SU-DHL-6 (cell line): ENCODE measurements at regions not wholly inside any gene's neighbourhood (a gene's known extent, or its start where the extent isn't known, plus 50 kb on each side); places are given as distances from the start of the nearest gene placed in this dataset.

Experiments
- H2AFZ ChIP-seq: fragments of 200-600 bp; sonication (generic); 2 replicates; pipeline ENCODE4 v1.6.1; 2014; ENCODE audit warnings: low read depth, mild to moderate bottlenecking, moderate library complexity, mixed read lengths, antibody characterized with exemption, low read length; ENCODE audit not compliant: severe bottlenecking
- H3F3A ChIP-seq: fragments of 200-600 bp; shearing (Covaris generic); 2 replicates; pipeline ENCODE4 v1.6.0; 2016; ENCODE audit warnings: antibody characterized with exemption, mild to moderate bottlenecking; ENCODE audit not compliant: insufficient read depth
- H3K27ac ChIP-seq: fragments of 200-600 bp; sonication (generic); 2 replicates; pipeline ENCODE4 v1.5.1; 2016; ENCODE audit warnings: low read depth, mild to moderate bottlenecking, low read length, moderate library complexity, mixed read lengths
- H3K27me3 ChIP-seq: fragments of 200-600 bp; sonication (generic), shearing (Covaris generic); 2 replicates; pipeline ENCODE4 v1.6.0; 2014; ENCODE audit warnings: mild to moderate bottlenecking, low read length
- H3K36me3 ChIP-seq: fragments of 200-600 bp; sonication (generic); 2 replicates; pipeline ENCODE4 v1.6.1; 2014; ENCODE audit warnings: mild to moderate bottlenecking, low read length, mixed read lengths
- H3K4me2 ChIP-seq: fragments of 300-600, 200-600 bp; shearing (Covaris generic), sonication (generic); 2 replicates; pipeline ENCODE4 v1.6.0; 2014; ENCODE audit warnings: low read length, low read depth, mild to moderate bottlenecking; ENCODE audit not compliant: poor library complexity, severe bottlenecking
- H3K4me3 ChIP-seq: fragments of 200-600 bp; sonication (generic); 2 replicates; pipeline ENCODE4 v1.5.1; 2014; ENCODE audit warnings: antibody characterized with exemption, low read length, mild to moderate bottlenecking, mixed read lengths; ENCODE audit not compliant: insufficient read depth, poor library complexity, severe bottlenecking
- H3K79me2 ChIP-seq: fragments of 200-600 bp; sonication (generic); 2 replicates; pipeline ENCODE4 v1.6.1; 2014; ENCODE audit warnings: mild to moderate bottlenecking, low read length, moderate library complexity; ENCODE audit not compliant: insufficient read depth
- H3K9ac ChIP-seq: fragments of 200-600 bp; sonication (generic); 2 replicates; pipeline ENCODE4 v1.7.0; 2014; ENCODE audit warnings: mild to moderate bottlenecking, low read length
- H3K9me2 ChIP-seq: fragments of 200-600 bp; sonication (generic); replicated peaks from 2 replicates; pipeline ENCODE4 v1.6.1; 2014; ENCODE audit warnings: low read length; ENCODE audit not compliant: insufficient read depth
- H3K9me3 ChIP-seq: fragments of 200-600 bp; sonication (generic); 2 replicates; pipeline ENCODE4 v1.6.1; 2014; ENCODE audit warnings: low read length, mixed read lengths; ENCODE audit not compliant: insufficient read depth
- H4K20me1 ChIP-seq: fragments of 200-600 bp; sonication (generic); 2 replicates; pipeline ENCODE4 v1.6.1; 2014; ENCODE audit warnings: low read depth, mild to moderate bottlenecking, antibody characterized with exemption, low read length, moderate library complexity, mixed read lengths
- CTCF ChIP-seq: fragments of 200-600 bp; sonication (generic); IDR thresholded peaks from one replicate; pipeline ENCODE4 v1.5.1; 2017; ENCODE audit warnings: antibody characterized with exemption, mild to moderate bottlenecking, low read length, moderate library complexity; ENCODE audit not compliant: insufficient read depth, poor library complexity, severe bottlenecking
- EZH2phosphoT487 ChIP-seq: fragments of 200-600 bp; sonication (generic), shearing (Covaris generic); conservative IDR thresholded peaks from 2 replicates; pipeline ENCODE4 v1.6.1; 2018; ENCODE audit warnings: mild to moderate bottlenecking, antibody characterized with exemption, low read length, moderate library complexity, mixed read lengths

DNA sequence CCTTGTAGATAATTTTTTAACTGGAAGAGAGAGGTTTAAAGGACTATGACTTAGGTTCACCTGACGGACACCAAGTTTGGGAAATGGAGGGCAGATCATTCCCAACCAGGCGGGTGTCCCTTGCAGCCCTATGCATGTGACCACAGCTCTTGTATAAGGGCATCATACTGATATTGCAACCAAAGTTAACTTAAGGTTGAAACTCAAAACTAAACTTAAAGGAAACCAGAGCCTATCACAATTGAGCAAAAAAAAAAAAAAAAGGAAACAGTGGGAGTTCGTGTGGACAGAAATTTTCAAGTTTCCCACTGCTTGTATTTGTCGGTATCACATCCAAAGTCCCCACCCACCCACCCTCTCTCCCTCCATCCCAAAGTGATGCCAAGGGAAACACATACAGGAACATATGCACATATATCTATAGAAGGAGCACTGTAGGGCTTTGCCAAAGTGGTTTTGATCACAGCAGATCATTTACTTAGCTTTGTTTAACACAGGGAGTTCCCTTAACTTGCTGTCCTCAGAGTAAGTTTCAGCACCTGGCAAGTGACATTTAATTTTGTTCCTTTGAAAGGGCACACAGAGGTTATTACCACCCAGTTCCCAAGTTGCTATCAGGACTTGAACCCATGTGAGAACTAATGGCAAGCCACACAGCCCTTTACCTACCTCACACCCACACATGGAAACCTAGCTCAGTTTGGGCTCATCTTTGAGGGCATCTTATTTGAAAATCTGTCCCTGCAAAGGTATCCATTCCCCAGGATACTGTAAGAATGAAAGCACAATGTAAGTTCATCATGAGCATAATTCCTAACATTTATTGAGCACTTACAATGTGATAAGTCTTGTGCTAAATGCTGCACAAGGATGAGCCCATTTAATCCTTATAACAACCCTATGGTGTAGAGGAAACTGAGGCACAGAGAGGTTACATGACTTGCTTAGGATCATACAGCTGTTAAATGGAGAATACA, 204.5 kb upstream of the CMC1 start:
- Histone ChIP-seq H3K27ac (no peak overlapping the region), H3K27me3 (no peaks in the 10 kb centered on the region), H3K36me3 (no peaks in the 10 kb centered on the region), H3K9me2 (no peaks in the 10 kb centered on the region), H3K4me3 (no peak overlapping the region), H3K9ac (no peak overlapping the region), H4K20me1 (no peaks in the 10 kb centered on the region), H3F3A (no peaks in the 10 kb centered on the region), H3K4me2 (no peak overlapping the region), H2AFZ (no peak overlapping the region), H3K9me3 (no peaks in the 10 kb centered on the region), H3K79me2 (no peaks in the 10 kb centered on the region)
- TF ChIP-seq EZH2phosphoT487 (no peak), CTCF (no peak)

GRCh38 chr3:28039234-28039633, 202.2 kb upstream of the CMC1 start:
- TF ChIP-seq CTCF (no peak), EZH2phosphoT487 (no peak)
- Histone ChIP-seq H3K9ac (no peak overlapping the region), H4K20me1 (no peaks in the 10 kb centered on the region), H3K9me2 (no peaks in the 10 kb centered on the region), H3K27me3 (no peaks in the 10 kb centered on the region), H3F3A (no peaks in the 10 kb centered on the region), H2AFZ (no peak overlapping the region), H3K27ac (no peak overlapping the region), H3K36me3 (no peaks in the 10 kb centered on the region), H3K4me3 (no peak overlapping the region), H3K9me3 (no peaks in the 10 kb centered on the region), H3K79me2 (no peaks in the 10 kb centered on the region), H3K4me2 (no peak overlapping the region)

DNA sequence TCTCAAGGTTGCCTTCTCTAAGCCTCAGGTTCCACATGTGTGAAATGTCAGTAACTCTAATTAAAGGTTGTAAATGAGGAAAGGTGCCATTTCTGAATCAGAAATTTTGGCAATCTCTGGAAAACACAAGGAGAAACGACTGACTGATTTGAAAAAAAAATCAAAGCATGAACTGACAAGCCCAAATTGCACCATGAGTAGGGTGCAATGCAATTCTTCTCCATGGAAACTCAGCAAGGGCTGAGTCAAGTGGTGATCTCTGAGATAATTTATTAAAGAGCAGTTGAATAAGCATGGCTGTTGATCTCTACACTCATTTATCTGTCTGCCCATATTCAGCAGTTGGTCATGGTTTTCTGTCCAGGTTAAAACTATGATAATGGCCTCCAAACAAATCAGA, 201.6 kb upstream of the CMC1 start:
- no peak overlapping the region for H2AFZ ChIP-seq
- H3K27me3 ChIP-seq = no peaks in the 10 kb centered on the region
- no peaks in the 10 kb centered on the region for H3K36me3 ChIP-seq
- no peak overlapping the region for H3K9ac ChIP-seq
- H3K4me3 ChIP-seq = no peak overlapping the region
- H4K20me1 ChIP-seq = no peaks in the 10 kb centered on the region
- H3K9me2 ChIP-seq = no peaks in the 10 kb centered on the region
- no peak overlapping the region for H3K27ac ChIP-seq
- no peaks in the 10 kb centered on the region for H3K9me3 ChIP-seq
- no peak overlapping the region for H3K4me2 ChIP-seq
- no peaks in the 10 kb centered on the region for H3F3A ChIP-seq
- H3K79me2 ChIP-seq = no peaks in the 10 kb centered on the region
- TF ChIP-seq EZH2phosphoT487 (no peak), CTCF (no peak)
